ENCODE measurements at regions not wholly inside any gene's neighbourhood (a gene's known extent, or its start where the extent isn't known, plus 50 kb on each side); places are given as distances from the start of the nearest gene placed in this dataset.
A peak's percentile ranks its signal among the peaks of the same experiment; 100 is the strongest.

GRCh38 chr2:236496340-236496739 lies 73.3 kb upstream of the ACKR3 start:
- no peak for DNase-seq (ENCODE audit: low read depth, low spot score)

GRCh38 chr2:236498369-236498768 lies 71.3 kb upstream of the ACKR3 start:
- no peak for DNase-seq (ENCODE audit: low read depth, low spot score)

GRCh38 chr2:236499691-236500578 lies 69.7 kb upstream of the ACKR3 start:
- no peak for DNase-seq (ENCODE audit: low read depth, low spot score)

- no peak for DNase-seq (ENCODE audit: low read depth, low spot score)
These were observed 68.6 kb upstream of the ACKR3 start for GRCh38 chr2:236501026-236501425.

- no peak for DNase-seq (ENCODE audit: low read depth, low spot score)
These were observed 68.1 kb upstream of the ACKR3 start for GRCh38 chr2:236501531-236501930.

- no peak for DNase-seq (ENCODE audit: low read depth, low spot score)
These were observed 66.5 kb upstream of the ACKR3 start for GRCh38 chr2:236503100-236503499.

GRCh38 chr2:236503583-236503982 lies 66.0 kb upstream of the ACKR3 start:
- DNase-seq (ENCODE audit: low read depth, low spot score), result no peak

GRCh38 chr2:236505041-236505440 lies 64.6 kb upstream of the ACKR3 start:
- DNase-seq (ENCODE audit: low read depth, low spot score), result no peak

- no peak for DNase-seq (ENCODE audit: low read depth, low spot score)
These were observed 64.0 kb upstream of the ACKR3 start for GRCh38 chr2:236505648-236506047.

- DNase-seq (ENCODE audit: low read depth, low spot score), result no peak
These were observed 62.1 kb upstream of the ACKR3 start for GRCh38 chr2:236507393-236508085.

- DNase-seq (ENCODE audit: low read depth, low spot score), result no peak
These were observed 61.2 kb upstream of the ACKR3 start for GRCh38 chr2:236508466-236508865.

- no peak for DNase-seq (ENCODE audit: low read depth, low spot score)
These were observed 59.6 kb upstream of the ACKR3 start for GRCh38 chr2:236510034-236510433.

GRCh38 chr2:236511266-236511665 lies 58.4 kb upstream of the ACKR3 start:
- no peak for DNase-seq (ENCODE audit: low read depth, low spot score)

- DNase-seq (ENCODE audit: low read depth, low spot score), result no peak
These were observed 57.4 kb upstream of the ACKR3 start for GRCh38 chr2:236512267-236512666.

GRCh38 chr2:236512902-236513435 lies 56.7 kb upstream of the ACKR3 start:
- peak; percentile 29 for DNase-seq (ENCODE audit: low read depth, low spot score)

- no peak for DNase-seq (ENCODE audit: low read depth, low spot score)
These were observed 55.7 kb upstream of the ACKR3 start for GRCh38 chr2:236513956-236514355.

- DNase-seq (ENCODE audit: low read depth, low spot score), result no peak
These were observed 52.9 kb upstream of the ACKR3 start for GRCh38 chr2:236516708-236517107.

GRCh38 chr2:236517251-236518031 lies 52.2 kb upstream of the ACKR3 start:
- DNase-seq (ENCODE audit: low read depth, low spot score), result no peak
